GM18519 (cell line): ENCODE measurements at regions not wholly inside any gene's neighbourhood (a gene's known extent, or its start where the extent isn't known, plus 50 kb on each side); places are given as distances from the start of the nearest gene placed in this dataset.
"Not testable (repeated sequence)": the region's sequence is repeated elsewhere in the genome, so short reads cannot be mapped to it uniquely, and the experiment has no call there.

ENCODE experiments used
- ATAC-seq: cut with Tn5 transposase; IDR thresholded peaks from one replicate; pipeline ENCODE4 v1.9.1; 2021; ENCODE audit warnings: mild to moderate bottlenecking, moderate library complexity; ENCODE audit not compliant: unreplicated experiment, low FRiP score

GRCh38 chr2:53075760-53076159 lies 691.8 kb upstream of the CHAC2 start:
- no peak for ATAC-seq

GRCh38 chr2:53067533-53067932 lies 700.1 kb upstream of the CHAC2 start:
- no peak for ATAC-seq

- no peak for ATAC-seq
These were observed 700.5 kb upstream of the CHAC2 start for GRCh38 chr2:53067056-53067455.

- ATAC-seq = no peak
These were observed 703.5 kb upstream of the CHAC2 start for GRCh38 chr2:53064154-53064553.

GRCh38 chr2:53058526-53058925 lies 709.1 kb upstream of the CHAC2 start:
- no peak for ATAC-seq

- no peak for ATAC-seq
These were observed 713.7 kb upstream of the CHAC2 start for GRCh38 chr2:53053937-53054336.

GRCh38 chr2:53051157-53051556 lies 716.4 kb upstream of the CHAC2 start:
- ATAC-seq = no peak

- no peak for ATAC-seq
These were observed 726.9 kb upstream of the CHAC2 start for GRCh38 chr2:53040536-53041229.

GRCh38 chr2:53036196-53036595 lies 731.4 kb upstream of the CHAC2 start:
- no peak for ATAC-seq

GRCh38 chr2:53035153-53035552 lies 732.5 kb upstream of the CHAC2 start:
- no peak for ATAC-seq

- ATAC-seq = no peak
These were observed 734.2 kb upstream of the CHAC2 start for GRCh38 chr2:53033411-53033810.

- no peak for ATAC-seq
These were observed 738.7 kb upstream of the CHAC2 start for GRCh38 chr2:53028746-53029423.

GRCh38 chr2:53028225-53028624 lies 739.4 kb upstream of the CHAC2 start:
- no peak for ATAC-seq

- ATAC-seq = not testable (repeated sequence)
These were observed 745.4 kb upstream of the CHAC2 start for GRCh38 chr2:53022248-53022647.

- ATAC-seq = no peak
These were observed 745.8 kb upstream of the CHAC2 start for GRCh38 chr2:53021828-53022227.

GRCh38 chr2:53021292-53021691 lies 746.3 kb upstream of the CHAC2 start:
- ATAC-seq = no peak

- ATAC-seq = no peak
These were observed 748.7 kb upstream of the CHAC2 start for GRCh38 chr2:53018825-53019425.

- ATAC-seq = no peak
These were observed 760.6 kb upstream of the CHAC2 start for GRCh38 chr2:53006980-53007379.

GRCh38 chr2:53004413-53004812 lies 763.2 kb upstream of the CHAC2 start:
- ATAC-seq = no peak

GRCh38 chr2:52995424-52995823 lies 772.2 kb upstream of the CHAC2 start:
- ATAC-seq = no peak

- no peak for ATAC-seq
These were observed 791.3 kb upstream of the CHAC2 start for GRCh38 chr2:52976143-52976949.
